Esophagus squamous epithelium (tissue), 4 donors: ENCODE measurements at regions not wholly inside any gene's neighbourhood (a gene's known extent, or its start where the extent isn't known, plus 50 kb on each side); places are given as distances from the start of the nearest gene placed in this dataset.

Source experiments
- CTCF ChIP-seq, 6 experiments: fragments of 450-650 bp in 4 of 6; fragments of 200-600 bp in 2 of 6; sonication (generic) in 2 of 6; IDR thresholded peaks; one replicate each; pipeline ENCODE4 v1.5.1; 2016 to 2019; ENCODE audit warnings: antibody characterized with exemption in 6 of 6, mild to moderate bottlenecking in 4 of 6, moderate library complexity in 4 of 6
- POLR2A ChIP-seq, 4 donors: fragments of 450-650 bp; IDR thresholded peaks; one replicate each; pipeline ENCODE4 v1.6.1; 2017; ENCODE audit warnings: antibody characterized with exemption in 4 of 4, mild to moderate bottlenecking in 4 of 4, moderate library complexity in 3 of 4

GRCh38 chr3:56911363-56911762, 109.6 kb upstream of the ARHGEF3 start:
- TF ChIP-seq CTCF (IDR thresholded peaks at IDR 0.05) (no peak), POLR2A (IDR thresholded peaks at IDR 0.05) (no peak)
